SK-N-SH treated with all-trans-retinoic acid at 6 μM for 48 hours (cell line): ENCODE measurements at regions not wholly inside any gene's neighbourhood (a gene's known extent, or its start where the extent isn't known, plus 50 kb on each side); places are given as distances from the start of the nearest gene placed in this dataset.
A peak's percentile ranks its signal among the peaks of the same experiment; 100 is the strongest.

Source experiments
- ATAC-seq: fragments of 200-7000 bp; cut with Tn5 transposase; 3 replicates; pipeline ENCODE4 v1.9.1; 2020; ENCODE audit warnings: mild to moderate bottlenecking, moderate library complexity
- BACH2 ChIP-seq: fragments of 250-450 bp; sonication (Bioruptor Pico); IDR thresholded peaks from 2 replicates; pipeline ENCODE4 v1.9.0; 2021; ENCODE audit warnings: mild to moderate bottlenecking, borderline replicate concordance
- CSDC2 ChIP-seq: fragments of 250-450 bp; sonication (Bioruptor Pico); IDR thresholded peaks from 2 replicates; pipeline ENCODE4 v1.5.0; 2020; ENCODE audit warnings: mild to moderate bottlenecking, moderate library complexity
- ESRRG ChIP-seq: fragments of 250-450 bp; sonication (Bioruptor Pico); IDR thresholded peaks from 2 replicates; pipeline ENCODE4 v1.6.1; 2021; ENCODE audit warnings: mild to moderate bottlenecking
- GLIS3 ChIP-seq: fragments of 250-450 bp; sonication (Bioruptor Pico); IDR thresholded peaks from 2 replicates; pipeline ENCODE4 v1.5.0; 2020; ENCODE audit warnings: mild to moderate bottlenecking, moderate library complexity
- ISL1 ChIP-seq: fragments of 250-450 bp; sonication (Bioruptor Pico); IDR thresholded peaks from 2 replicates; pipeline ENCODE4 v2.1.2; 2022; ENCODE audit warnings: mild to moderate bottlenecking, moderate library complexity
- OSR1 ChIP-seq: fragments of 250-450 bp; sonication (Bioruptor Pico); IDR thresholded peaks from 2 replicates; pipeline ENCODE4 v1.8.0; 2022; ENCODE audit warnings: moderate library complexity, mild to moderate bottlenecking, inconsistent platforms
- PPARA ChIP-seq: fragments of 250-450 bp; sonication (Bioruptor Pico); IDR thresholded peaks from 2 replicates; pipeline ENCODE4 v1.5.0; 2020; ENCODE audit warnings: mild to moderate bottlenecking, borderline replicate concordance
- RARB ChIP-seq: fragments of 250-450 bp; sonication (Bioruptor Pico); IDR thresholded peaks from 2 replicates; pipeline ENCODE4 v1.8.0; 2021; ENCODE audit warnings: mild to moderate bottlenecking, moderate library complexity
- SNAI2 ChIP-seq: fragments of 250-450 bp; sonication (Bioruptor Pico); IDR thresholded peaks from 2 replicates; pipeline ENCODE4 v1.5.0; 2020; ENCODE audit warnings: mild to moderate bottlenecking, moderate library complexity
- TCF4 ChIP-seq: fragments of 250-450 bp; sonication (Bioruptor Pico); IDR thresholded peaks from 2 replicates; pipeline ENCODE4 v1.8.0; 2021; ENCODE audit warnings: mild to moderate bottlenecking, moderate library complexity, borderline replicate concordance
- ZC3H10 ChIP-seq: fragments of 250-450 bp; sonication (Bioruptor Pico); IDR thresholded peaks from 2 replicates; pipeline ENCODE4 v1.5.1; 2021; ENCODE audit warnings: mild to moderate bottlenecking, moderate library complexity
- ZFP3 ChIP-seq: fragments of 250-450 bp; sonication (Bioruptor Pico); IDR thresholded peaks from 2 replicates; pipeline ENCODE4 v1.5.0; 2020; ENCODE audit warnings: mild to moderate bottlenecking, moderate library complexity
- ZFP30 ChIP-seq: fragments of 450-650 bp; formaldehyde crosslinking; IDR thresholded peaks from 2 replicates; pipeline ENCODE4 v1.5.0; 2022; ENCODE audit warnings: mild to moderate bottlenecking, moderate library complexity
- ZNF565 ChIP-seq: fragments of 450-650 bp; formaldehyde crosslinking; conservative IDR thresholded peaks from 2 replicates; pipeline ENCODE4 v1.5.0; 2020; ENCODE audit warnings: low read depth, mild to moderate bottlenecking, moderate library complexity
- ZNF70 ChIP-seq: fragments of 450-650 bp; formaldehyde crosslinking; IDR thresholded peaks from 2 replicates; pipeline ENCODE4 v1.5.0; 2020; ENCODE audit warnings: mild to moderate bottlenecking, moderate library complexity
- ZNF8 ChIP-seq: fragments of 450-650 bp; formaldehyde crosslinking; IDR thresholded peaks from 2 replicates; pipeline ENCODE4 v1.5.0; 2020; ENCODE audit warnings: mild to moderate bottlenecking, moderate library complexity
- TF ChIP-seq, protein P1 (sequence below): fragments of 250-450 bp; sonication (Bioruptor Pico); IDR thresholded peaks from 2 replicates; pipeline ENCODE4 v1.5.1; 2021; ENCODE audit warnings: mild to moderate bottlenecking, moderate library complexity
- TF ChIP-seq, protein P2 (sequence below): fragments of 250-450 bp; sonication (Bioruptor Pico); IDR thresholded peaks from 2 replicates; pipeline ENCODE4 v1.8.0; 2021; ENCODE audit warnings: low read depth, mild to moderate bottlenecking, moderate library complexity, borderline replicate concordance
- TF ChIP-seq, protein P3 (sequence below): fragments of 250-450 bp; sonication (Bioruptor Pico); IDR thresholded peaks from 2 replicates; pipeline ENCODE4 v1.5.0; 2020; ENCODE audit warnings: mild to moderate bottlenecking, moderate library complexity
- TF ChIP-seq, protein P4 (sequence below): fragments of 250-450 bp; sonication (Bioruptor Pico); IDR thresholded peaks from 2 replicates; pipeline ENCODE4 v1.8.0; 2020; ENCODE audit warnings: mild to moderate bottlenecking, moderate library complexity, borderline replicate concordance
- TF ChIP-seq, protein P5 (sequence below): fragments of 250-450 bp; sonication (Bioruptor Pico); IDR thresholded peaks from 2 replicates; pipeline ENCODE4 v1.5.1; 2020; ENCODE audit warnings: low read depth, mild to moderate bottlenecking, moderate library complexity

DNA sequence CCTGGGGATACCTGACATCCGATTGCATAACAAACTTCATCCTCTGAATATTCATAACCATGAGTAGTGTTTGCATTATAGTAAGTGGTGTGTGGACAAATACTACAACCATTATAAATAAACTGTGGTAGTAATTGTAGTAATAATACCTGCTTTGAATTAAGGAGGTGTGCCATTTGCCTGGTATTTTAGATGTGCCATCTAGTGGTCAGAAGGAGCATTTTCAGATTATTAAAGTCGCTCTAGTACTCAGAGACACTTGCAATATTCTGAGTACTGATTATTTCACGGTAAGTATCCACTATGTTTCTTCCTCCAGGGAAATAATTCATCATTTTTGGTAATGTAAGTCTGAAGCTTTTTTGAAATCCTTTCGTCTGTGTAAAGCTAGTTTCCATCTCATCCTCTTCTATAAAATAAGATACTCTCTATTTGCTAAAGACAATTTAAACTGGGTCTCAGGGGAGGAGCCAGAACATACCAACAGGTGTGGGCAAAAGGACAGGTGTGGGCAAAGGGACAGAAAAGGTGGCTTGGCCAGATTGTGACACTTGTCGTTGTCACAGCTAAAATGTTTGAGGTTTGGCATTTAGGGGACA lies 115.3 kb upstream of the WDR11 start:
- TF ChIP-seq ISL1 (no peak), OSR1 (CRISPR knock-in tag) (no peak), CSDC2 (CRISPR knock-in tag) (no peak), ZFP30 (CRISPR knock-in tag) (no peak), PPARA (CRISPR knock-in tag) (no peak), BACH2 (no peak), ZNF565 (CRISPR knock-in tag) (no peak)
- TF ChIP-seq, protein P1, sequence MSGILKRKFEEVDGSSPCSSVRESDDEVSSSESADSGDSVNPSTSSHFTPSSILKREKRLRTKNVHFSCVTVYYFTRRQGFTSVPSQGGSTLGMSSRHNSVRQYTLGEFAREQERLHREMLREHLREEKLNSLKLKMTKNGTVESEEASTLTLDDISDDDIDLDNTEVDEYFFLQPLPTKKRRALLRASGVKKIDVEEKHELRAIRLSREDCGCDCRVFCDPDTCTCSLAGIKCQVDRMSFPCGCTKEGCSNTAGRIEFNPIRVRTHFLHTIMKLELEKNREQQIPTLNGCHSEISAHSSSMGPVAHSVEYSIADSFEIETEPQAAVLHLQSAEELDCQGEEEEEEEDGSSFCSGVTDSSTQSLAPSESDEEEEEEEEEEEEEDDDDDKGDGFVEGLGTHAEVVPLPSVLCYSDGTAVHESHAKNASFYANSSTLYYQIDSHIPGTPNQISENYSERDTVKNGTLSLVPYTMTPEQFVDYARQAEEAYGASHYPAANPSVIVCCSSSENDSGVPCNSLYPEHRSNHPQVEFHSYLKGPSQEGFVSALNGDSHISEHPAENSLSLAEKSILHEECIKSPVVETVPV: no peak
- TF ChIP-seq, protein P2, sequence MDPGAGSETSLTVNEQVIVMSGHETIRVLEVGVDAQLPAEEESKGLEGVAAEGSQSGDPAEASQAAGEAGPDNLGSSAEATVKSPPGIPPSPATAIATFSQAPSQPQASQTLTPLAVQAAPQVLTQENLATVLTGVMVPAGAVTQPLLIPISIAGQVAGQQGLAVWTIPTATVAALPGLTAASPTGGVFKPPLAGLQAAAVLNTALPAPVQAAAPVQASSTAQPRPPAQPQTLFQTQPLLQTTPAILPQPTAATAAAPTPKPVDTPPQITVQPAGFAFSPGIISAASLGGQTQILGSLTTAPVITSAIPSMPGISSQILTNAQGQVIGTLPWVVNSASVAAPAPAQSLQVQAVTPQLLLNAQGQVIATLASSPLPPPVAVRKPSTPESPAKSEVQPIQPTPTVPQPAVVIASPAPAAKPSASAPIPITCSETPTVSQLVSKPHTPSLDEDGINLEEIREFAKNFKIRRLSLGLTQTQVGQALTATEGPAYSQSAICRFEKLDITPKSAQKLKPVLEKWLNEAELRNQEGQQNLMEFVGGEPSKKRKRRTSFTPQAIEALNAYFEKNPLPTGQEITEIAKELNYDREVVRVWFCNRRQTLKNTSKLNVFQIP (CRISPR knock-in tag): no peak
- TF ChIP-seq, protein P3, sequence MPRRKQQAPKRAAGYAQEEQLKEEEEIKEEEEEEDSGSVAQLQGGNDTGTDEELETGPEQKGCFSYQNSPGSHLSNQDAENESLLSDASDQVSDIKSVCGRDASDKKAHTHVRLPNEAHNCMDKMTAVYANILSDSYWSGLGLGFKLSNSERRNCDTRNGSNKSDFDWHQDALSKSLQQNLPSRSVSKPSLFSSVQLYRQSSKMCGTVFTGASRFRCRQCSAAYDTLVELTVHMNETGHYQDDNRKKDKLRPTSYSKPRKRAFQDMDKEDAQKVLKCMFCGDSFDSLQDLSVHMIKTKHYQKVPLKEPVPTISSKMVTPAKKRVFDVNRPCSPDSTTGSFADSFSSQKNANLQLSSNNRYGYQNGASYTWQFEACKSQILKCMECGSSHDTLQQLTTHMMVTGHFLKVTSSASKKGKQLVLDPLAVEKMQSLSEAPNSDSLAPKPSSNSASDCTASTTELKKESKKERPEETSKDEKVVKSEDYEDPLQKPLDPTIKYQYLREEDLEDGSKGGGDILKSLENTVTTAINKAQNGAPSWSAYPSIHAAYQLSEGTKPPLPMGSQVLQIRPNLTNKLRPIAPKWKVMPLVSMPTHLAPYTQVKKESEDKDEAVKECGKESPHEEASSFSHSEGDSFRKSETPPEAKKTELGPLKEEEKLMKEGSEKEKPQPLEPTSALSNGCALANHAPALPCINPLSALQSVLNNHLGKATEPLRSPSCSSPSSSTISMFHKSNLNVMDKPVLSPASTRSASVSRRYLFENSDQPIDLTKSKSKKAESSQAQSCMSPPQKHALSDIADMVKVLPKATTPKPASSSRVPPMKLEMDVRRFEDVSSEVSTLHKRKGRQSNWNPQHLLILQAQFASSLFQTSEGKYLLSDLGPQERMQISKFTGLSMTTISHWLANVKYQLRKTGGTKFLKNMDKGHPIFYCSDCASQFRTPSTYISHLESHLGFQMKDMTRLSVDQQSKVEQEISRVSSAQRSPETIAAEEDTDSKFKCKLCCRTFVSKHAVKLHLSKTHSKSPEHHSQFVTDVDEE (CRISPR knock-in tag): no peak
- peak; percentile 84 for ATAC-seq

DNA sequence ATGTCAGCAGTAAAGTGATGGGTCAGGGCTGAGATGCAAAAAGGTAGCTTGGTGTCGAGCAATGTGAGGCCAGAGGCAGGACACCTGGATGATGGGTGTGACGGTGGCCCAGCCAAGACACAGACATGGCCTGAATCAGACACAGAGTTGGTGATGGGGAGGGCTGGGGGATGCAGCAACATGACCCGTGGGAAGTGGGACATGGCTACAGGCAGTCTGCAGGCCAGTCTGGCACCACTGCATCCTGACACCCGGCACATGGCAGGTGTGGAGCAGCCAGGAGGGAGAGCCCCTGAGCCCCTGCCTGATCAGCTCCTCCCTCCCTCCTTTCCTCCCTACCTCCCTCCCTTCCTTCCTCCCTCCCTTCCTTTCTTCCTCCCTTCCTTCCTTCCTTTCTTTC lies 114.8 kb upstream of the WDR11 start:
- no peak for TF ChIP-seq PPARA (CRISPR knock-in tag)
- TF ChIP-seq ZFP3 (CRISPR knock-in tag): no peak
- TF ChIP-seq, protein P1: no peak
- no peak for TF ChIP-seq GLIS3 (CRISPR knock-in tag)
- TF ChIP-seq ZFP30 (CRISPR knock-in tag): no peak
- no peak for TF ChIP-seq RARB (CRISPR knock-in tag)
- no peak for TF ChIP-seq SNAI2 (CRISPR knock-in tag)
- TF ChIP-seq ISL1: no peak
- no peak for TF ChIP-seq ESRRG
- no peak for TF ChIP-seq ZC3H10 (CRISPR knock-in tag)
- no peak for TF ChIP-seq ZNF565 (CRISPR knock-in tag)
- TF ChIP-seq, protein P3 (CRISPR knock-in tag): no peak
- TF ChIP-seq ZNF70 (CRISPR knock-in tag): no peak
- no peak for TF ChIP-seq TCF4
- TF ChIP-seq, protein P2 (CRISPR knock-in tag): no peak
- TF ChIP-seq ZNF8 (CRISPR knock-in tag): no peak
- TF ChIP-seq, protein P4, sequence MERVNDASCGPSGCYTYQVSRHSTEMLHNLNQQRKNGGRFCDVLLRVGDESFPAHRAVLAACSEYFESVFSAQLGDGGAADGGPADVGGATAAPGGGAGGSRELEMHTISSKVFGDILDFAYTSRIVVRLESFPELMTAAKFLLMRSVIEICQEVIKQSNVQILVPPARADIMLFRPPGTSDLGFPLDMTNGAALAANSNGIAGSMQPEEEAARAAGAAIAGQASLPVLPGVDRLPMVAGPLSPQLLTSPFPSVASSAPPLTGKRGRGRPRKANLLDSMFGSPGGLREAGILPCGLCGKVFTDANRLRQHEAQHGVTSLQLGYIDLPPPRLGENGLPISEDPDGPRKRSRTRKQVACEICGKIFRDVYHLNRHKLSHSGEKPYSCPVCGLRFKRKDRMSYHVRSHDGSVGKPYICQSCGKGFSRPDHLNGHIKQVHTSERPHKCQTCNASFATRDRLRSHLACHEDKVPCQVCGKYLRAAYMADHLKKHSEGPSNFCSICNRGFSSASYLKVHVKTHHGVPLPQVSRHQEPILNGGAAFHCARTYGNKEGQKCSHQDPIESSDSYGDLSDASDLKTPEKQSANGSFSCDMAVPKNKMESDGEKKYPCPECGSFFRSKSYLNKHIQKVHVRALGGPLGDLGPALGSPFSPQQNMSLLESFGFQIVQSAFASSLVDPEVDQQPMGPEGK (CRISPR knock-in tag): no peak
- no peak for TF ChIP-seq BACH2
- TF ChIP-seq, protein P5, sequence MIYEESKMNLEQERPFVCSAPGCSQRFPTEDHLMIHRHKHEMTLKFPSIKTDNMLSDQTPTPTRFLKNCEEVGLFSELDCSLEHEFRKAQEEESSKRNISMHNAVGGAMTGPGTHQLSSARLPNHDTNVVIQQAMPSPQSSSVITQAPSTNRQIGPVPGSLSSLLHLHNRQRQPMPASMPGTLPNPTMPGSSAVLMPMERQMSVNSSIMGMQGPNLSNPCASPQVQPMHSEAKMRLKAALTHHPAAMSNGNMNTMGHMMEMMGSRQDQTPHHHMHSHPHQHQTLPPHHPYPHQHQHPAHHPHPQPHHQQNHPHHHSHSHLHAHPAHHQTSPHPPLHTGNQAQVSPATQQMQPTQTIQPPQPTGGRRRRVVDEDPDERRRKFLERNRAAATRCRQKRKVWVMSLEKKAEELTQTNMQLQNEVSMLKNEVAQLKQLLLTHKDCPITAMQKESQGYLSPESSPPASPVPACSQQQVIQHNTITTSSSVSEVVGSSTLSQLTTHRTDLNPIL: no peak
- no peak for ATAC-seq
